H1 (cell line): ENCODE measurements at regions not wholly inside any gene's neighbourhood (a gene's known extent, or its start where the extent isn't known, plus 50 kb on each side); places are given as distances from the start of the nearest gene placed in this dataset.

Source experiments
- CTCF ChIA-PET: fragments of 300-600 bp; sonication (Branson Sonifier 250); formaldehyde crosslinking; loops from one replicate; lab custom pipeline; 2021; ENCODE audit not compliant: partially characterized antibody; lab: Charles Lee
- POLR2A ChIA-PET: fragments of 300-600 bp; sonication (Branson Sonifier 250); formaldehyde crosslinking; loops from one replicate; lab custom pipeline; 2021; ENCODE audit warnings: inconsistent platforms; ENCODE audit not compliant: partially characterized antibody; lab: Charles Lee
- DNase-seq, 2 experiments: peaks; one replicate each; pipeline versions ENCODE4 v3.0.0 to v3.0.0-alpha.2; 2010 to 2022; ENCODE audit warnings: low spot score in 2 of 2, low read depth in 1 of 2, mixed read lengths in 1 of 2
- FAIRE-seq: peaks from 2 replicates; lab custom pipeline; 2011; peaks lifted over from hg19 to GRCh38; lab: Jason Lieb, UNC
- H2AFZ ChIP-seq: 2 replicates; pipeline ENCODE4 v1.8.1; 2012; ENCODE audit warnings: low read length, inconsistent platforms
- H2AK5ac ChIP-seq: 2 replicates; pipeline ENCODE4 v1.6.1; 2013; ENCODE audit warnings: low read depth, low read length
- H2BK120ac ChIP-seq: replicated peaks from 2 replicates; pipeline ENCODE3; 2013; ENCODE audit warnings: low read depth, low read length, inconsistent platforms
- H2BK12ac ChIP-seq: 2 replicates; pipeline ENCODE4 v1.6.1; 2013; ENCODE audit warnings: low read depth, low read length
- H2BK15ac ChIP-seq: 2 replicates; pipeline ENCODE4 v1.6.1; 2013; ENCODE audit warnings: low read length
- H2BK20ac ChIP-seq: 2 replicates; pipeline ENCODE4 v1.6.1; 2013; ENCODE audit warnings: low read length
- H2BK5ac ChIP-seq: 2 replicates; pipeline ENCODE4 v1.6.1; 2013; ENCODE audit warnings: low read depth, low read length
- H3K14ac ChIP-seq: 2 replicates; pipeline ENCODE4 v1.6.1; 2013; ENCODE audit warnings: inconsistent platforms; ENCODE audit not compliant: insufficient read length
- H3K18ac ChIP-seq: 2 replicates; pipeline ENCODE4 v1.6.1; 2013; ENCODE audit warnings: low read length; ENCODE audit errors: extremely low read depth
- H3K23ac ChIP-seq: 2 replicates; pipeline ENCODE4 v1.6.1; 2013; ENCODE audit warnings: inconsistent platforms; ENCODE audit not compliant: insufficient read length
- H3K23me2 ChIP-seq: 2 replicates; pipeline ENCODE4 v1.6.1; 2013; ENCODE audit warnings: low read depth, low read length
- H3K27ac ChIP-seq: 2 replicates; pipeline ENCODE4 v1.6.1; 2011; ENCODE audit warnings: low read depth, low read length, inconsistent platforms
- H3K27me3 ChIP-seq, 4 experiments: replicated peaks in 1 of 4; 1 replicate in 1 of 4; 2 replicates in 3 of 4; pipeline versions ENCODE4 v1.6.1 to v1.8.1; 2011 to 2013; ENCODE audit warnings: low read length in 3 of 4, mild to moderate bottlenecking in 3 of 4, inconsistent platforms in 2 of 4, mixed read lengths in 2 of 4, moderate library complexity in 1 of 4; ENCODE audit not compliant: control insufficient read depth in 3 of 4, insufficient read depth in 3 of 4; ENCODE audit errors: extremely low read depth in 1 of 4
- H3K36me3 ChIP-seq, 4 experiments: 2 replicates each; pipeline versions ENCODE4 v1.6.1 to v1.8.1; 2011 to 2013; ENCODE audit warnings: mild to moderate bottlenecking in 4 of 4, low read length in 3 of 4, moderate library complexity in 2 of 4, control low read depth in 1 of 4, inconsistent platforms in 1 of 4; ENCODE audit not compliant: insufficient read depth in 4 of 4, control insufficient read depth in 2 of 4
- H3K4ac ChIP-seq: replicated peaks from 2 replicates; pipeline ENCODE3; 2013; ENCODE audit warnings: low read length, low read depth, mixed read lengths, inconsistent platforms; ENCODE audit not compliant: insufficient read length
- H3K4me1 ChIP-seq, 4 experiments: replicated peaks in 1 of 4; 1 replicate in 1 of 4; 2 replicates in 3 of 4; pipeline versions ENCODE4 v1.6.1 to v1.8.1; 2011 to 2013; ENCODE audit warnings: low read length in 3 of 4, inconsistent platforms in 2 of 4, mixed read lengths in 1 of 4; ENCODE audit not compliant: insufficient read depth in 4 of 4, control insufficient read depth in 3 of 4
- H3K4me2 ChIP-seq, 2 experiments: 2 replicates each; pipeline versions ENCODE4 v1.6.1 to v1.8.1; 2011 to 2013; ENCODE audit warnings: low read depth in 2 of 2, low read length in 2 of 2, control low read depth in 1 of 2, inconsistent platforms in 1 of 2, mild to moderate bottlenecking in 1 of 2; ENCODE audit not compliant: insufficient read depth in 1 of 2
- H3K4me3 ChIP-seq, 4 experiments: fragments of 200-600, 300-600 bp in 1 of 4; sonication (generic), shearing (Covaris generic), sonication (Bioruptor Twin) in 1 of 4; 2 replicates each; pipeline versions ENCODE4 v1.5.1 to v1.8.1; 2011 to 2016; ENCODE audit warnings: low read length in 4 of 4, low read depth in 3 of 4, control low read depth in 2 of 4, inconsistent platforms in 2 of 4, mild to moderate bottlenecking in 2 of 4, mixed read lengths in 1 of 4, moderate library complexity in 1 of 4; ENCODE audit not compliant: insufficient read depth in 2 of 4; ENCODE audit errors: extremely low read depth in 1 of 4
- H3K56ac ChIP-seq: replicated peaks from 2 replicates; pipeline ENCODE3; 2013; ENCODE audit warnings: low read depth, mild to moderate bottlenecking, mixed read lengths, low read length, inconsistent platforms; ENCODE audit not compliant: insufficient read length
- H3K79me1 ChIP-seq: 2 replicates; pipeline ENCODE4 v1.6.1; 2013; ENCODE audit warnings: low read depth, low read length, control low read depth
- H3K79me2 ChIP-seq, 2 experiments: 2 replicates each; pipeline versions ENCODE4 v1.6.1 to v1.8.1; 2012 to 2013; ENCODE audit warnings: low read length in 2 of 2, mild to moderate bottlenecking in 2 of 2, inconsistent platforms in 1 of 2; ENCODE audit not compliant: insufficient read depth in 2 of 2, control insufficient read depth in 1 of 2
- H3K9ac ChIP-seq, 4 experiments: replicated peaks in 1 of 4; 1 replicate in 1 of 4; 2 replicates in 3 of 4; pipeline versions ENCODE4 v1.6.1 to v1.8.1; 2011 to 2013; ENCODE audit warnings: low read depth in 3 of 4, low read length in 3 of 4, control low read depth in 2 of 4, mild to moderate bottlenecking in 2 of 4, moderate library complexity in 2 of 4, inconsistent platforms in 1 of 4; ENCODE audit errors: extremely low read depth in 1 of 4
- H3K9me3 ChIP-seq, 2 experiments: 2 replicates each; pipeline versions ENCODE4 v1.6.1 to v1.8.1; 2012 to 2013; ENCODE audit warnings: mild to moderate bottlenecking in 2 of 2, moderate library complexity in 2 of 2, control low read depth in 1 of 2, inconsistent platforms in 1 of 2, low read depth in 1 of 2, low read length in 1 of 2, mixed read lengths in 1 of 2; ENCODE audit not compliant: insufficient read depth in 2 of 2
- H4K20me1 ChIP-seq, 2 experiments: replicated peaks in 1 of 2; 2 replicates each; pipeline versions ENCODE3 to v1.8.1; 2011 to 2013; ENCODE audit warnings: inconsistent platforms in 2 of 2, low read length in 2 of 2, mild to moderate bottlenecking in 1 of 2; ENCODE audit not compliant: insufficient read depth in 2 of 2, control insufficient read depth in 1 of 2
- H4K5ac ChIP-seq: 2 replicates; pipeline ENCODE4 v1.6.1; 2013; ENCODE audit warnings: low read length, low read depth, mixed read lengths, inconsistent platforms; ENCODE audit not compliant: insufficient read length
- H4K8ac ChIP-seq: 2 replicates; pipeline ENCODE4 v1.8.0; 2013; ENCODE audit warnings: mild to moderate bottlenecking, moderate library complexity, low read length, inconsistent platforms; ENCODE audit not compliant: insufficient read depth; ENCODE audit errors: extremely low read depth
- H4K91ac ChIP-seq: replicated peaks from 2 replicates; pipeline ENCODE3; 2013; ENCODE audit warnings: low read length, mixed read lengths, inconsistent platforms; ENCODE audit not compliant: insufficient read length
- BRCA1 ChIP-seq: IDR thresholded peaks from 2 replicates; pipeline ENCODE4 v1.6.1; 2012; ENCODE audit warnings: low read depth, low read length, improper control_type of control experiment
- CHD2 ChIP-seq: IDR thresholded peaks from 2 replicates; pipeline ENCODE4 v1.6.1; 2012; ENCODE audit warnings: low read length, improper control_type of control experiment
- CREB1 ChIP-seq: IDR thresholded peaks from 2 replicates; pipeline ENCODE4 v1.6.1; 2012; ENCODE audit warnings: inconsistent platforms
- CTBP2 ChIP-seq: IDR thresholded peaks from 2 replicates; pipeline ENCODE4 v1.7.0; 2011; ENCODE audit warnings: borderline replicate concordance, mild to moderate bottlenecking, moderate library complexity, mixed read lengths, low read length; ENCODE audit not compliant: insufficient read depth, insufficient read length
- EP300 ChIP-seq, 2 experiments: IDR thresholded peaks; 1 replicate in 1 of 2; 2 replicates in 1 of 2; pipeline ENCODE4 v1.6.1; 2011 to 2012; ENCODE audit warnings: low read depth in 2 of 2, low read length in 2 of 2, mild to moderate bottlenecking in 2 of 2, borderline replicate concordance in 1 of 2, inconsistent platforms in 1 of 2, moderate library complexity in 1 of 2
- EZH2 ChIP-seq: fragments of 200-600 bp; sonication (generic); IDR thresholded peaks from 2 replicates; pipeline ENCODE4 v1.7.1; 2012; ENCODE audit warnings: low read depth, mild to moderate bottlenecking, moderate library complexity, low read length, inconsistent platforms; ENCODE audit not compliant: severe bottlenecking
- GTF2F1 ChIP-seq: IDR thresholded peaks from 2 replicates; pipeline ENCODE4 v1.6.1; 2012; ENCODE audit warnings: low read depth, low read length, improper control_type of control experiment, borderline replicate concordance
- JUN ChIP-seq: IDR thresholded peaks from 2 replicates; pipeline ENCODE4 v1.6.1; 2011; ENCODE audit warnings: low read depth, mild to moderate bottlenecking, improper control_type of control experiment, low read length
- RNF2 ChIP-seq: fragments of 200-900, 300-1000 bp; sonication (generic); IDR thresholded peaks from 2 replicates; pipeline ENCODE4 v1.7.1; 2016; ENCODE audit warnings: borderline replicate concordance, low read depth, mild to moderate bottlenecking, antibody characterized with exemption, low read length; ENCODE audit not compliant: poor library complexity, severe bottlenecking; ENCODE audit errors: missing control alignments
- RXRA ChIP-seq: IDR thresholded peaks from 2 replicates; pipeline ENCODE4 v1.6.1; 2011; ENCODE audit warnings: low read depth, mild to moderate bottlenecking, low read length, moderate library complexity; ENCODE audit not compliant: insufficient read depth
- SIX5 ChIP-seq: IDR thresholded peaks from 2 replicates; pipeline ENCODE4 v1.6.1; 2011; ENCODE audit warnings: mild to moderate bottlenecking, low read depth, low read length
- SP4 ChIP-seq: IDR thresholded peaks from 2 replicates; pipeline ENCODE4 v1.6.1; 2012; ENCODE audit warnings: low read length, inconsistent platforms
- YY1 ChIP-seq: IDR thresholded peaks from 2 replicates; pipeline ENCODE4 v1.6.1; 2011; ENCODE audit warnings: low read depth, mild to moderate bottlenecking, low read length
- TF ChIP-seq, protein P1 (sequence below): IDR thresholded peaks from 2 replicates; pipeline ENCODE4 v1.6.1; 2012; ENCODE audit warnings: inconsistent platforms

DNA sequence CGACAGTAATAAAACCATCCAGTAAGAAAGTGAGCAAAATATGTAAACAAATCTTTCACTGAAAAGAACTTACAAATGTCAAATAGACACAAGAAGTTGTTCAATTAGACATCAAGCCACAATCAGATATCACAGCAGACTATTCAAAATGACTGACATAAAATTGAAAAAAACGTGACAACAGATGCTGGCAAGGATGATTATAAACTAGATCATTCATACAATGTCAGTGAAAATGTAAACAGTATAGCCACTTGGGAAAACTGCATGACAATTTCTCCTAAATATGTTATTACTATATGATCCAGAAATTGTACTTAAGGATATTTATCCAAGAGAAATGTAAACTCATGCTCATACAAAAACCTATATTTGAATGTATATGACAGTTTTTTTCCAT, 609.4 kb upstream of the CNTNAP5 start (continued):
- no peak for TF ChIP-seq JUN
- TF ChIP-seq, all 59 proteins: peak for 0

DNA sequence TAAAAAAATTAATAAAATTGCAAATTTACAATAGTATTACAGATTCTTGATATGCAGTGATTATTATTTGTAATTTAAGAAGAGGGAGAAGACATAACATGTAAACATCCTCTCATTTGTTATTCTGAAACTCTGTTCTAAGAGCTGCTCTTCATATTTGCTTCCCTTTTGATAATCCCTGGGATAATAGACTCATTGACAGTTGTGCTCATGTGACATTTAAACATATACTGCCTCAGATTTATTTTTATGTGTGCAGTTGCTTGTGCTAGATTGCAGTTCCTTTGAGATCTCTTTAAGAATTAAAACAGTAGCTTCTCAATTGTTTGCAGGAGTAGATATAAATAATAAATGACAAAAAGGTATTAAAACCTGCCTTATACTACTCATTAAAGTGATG, 605.1 kb upstream of the CNTNAP5 start:
- H3K23me2 ChIP-seq: no peaks in the 10 kb centered on the region
- no peaks in the 10 kb centered on the region for H3K4me1 ChIP-seq
- H2AK5ac ChIP-seq: no peak overlapping the region
- no peak overlapping the region for H3K14ac ChIP-seq
- no peak overlapping the region for H3K23ac ChIP-seq
- H3K4me3 ChIP-seq: no peak overlapping the region
- H4K91ac ChIP-seq: no peak overlapping the region
- H3K4ac ChIP-seq: no peak overlapping the region
- ChIA-PET POLR2A (no interaction called here), CTCF (no interaction called here)
- no peaks in the 10 kb centered on the region for H3K79me2 ChIP-seq
- DNase-seq: no peak
- H2BK5ac ChIP-seq: no peak overlapping the region
- no peak overlapping the region for H3K27ac ChIP-seq
- TF ChIP-seq GTF2F1: no peak
- no peak for TF ChIP-seq CTBP2
- no peak for TF ChIP-seq JUN
- TF ChIP-seq CHD2: no peak
- TF ChIP-seq EZH2: no peak
- TF ChIP-seq CREB1: no peak
- TF ChIP-seq, protein P1, sequence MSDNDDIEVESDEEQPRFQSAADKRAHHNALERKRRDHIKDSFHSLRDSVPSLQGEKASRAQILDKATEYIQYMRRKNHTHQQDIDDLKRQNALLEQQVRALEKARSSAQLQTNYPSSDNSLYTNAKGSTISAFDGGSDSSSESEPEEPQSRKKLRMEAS: no peak
- no peak for TF ChIP-seq SP4
- TF ChIP-seq SIX5: no peak
- TF ChIP-seq YY1: no peak
- TF ChIP-seq RNF2: no peak
- no peak for TF ChIP-seq BRCA1
- TF ChIP-seq EP300 (IDR thresholded peaks at IDR 0.05; ENCODE audit: borderline replicate concordance in 1 of 2, low read depth in 2 of 2, low read length in 2 of 2): no peak
- TF ChIP-seq RXRA: no peak
- H3K4me2 ChIP-seq: no peak overlapping the region
- H4K5ac ChIP-seq: no peak overlapping the region
- no peaks in the 10 kb centered on the region for H4K20me1 ChIP-seq
- H4K8ac ChIP-seq: no peak overlapping the region
- H2BK15ac ChIP-seq: no peak overlapping the region
- H2AFZ ChIP-seq: no peak overlapping the region
- H3K9me3 ChIP-seq: no peaks in the 10 kb centered on the region
- no peak overlapping the region for H2BK120ac ChIP-seq
- H3K9ac ChIP-seq: no peak overlapping the region
- H2BK12ac ChIP-seq: no peak overlapping the region
- no peaks in the 10 kb centered on the region for H3K27me3 ChIP-seq
- no peaks in the 10 kb centered on the region for H3K79me1 ChIP-seq
- H3K36me3 ChIP-seq: no peaks in the 10 kb centered on the region
- no peak overlapping the region for H3K18ac ChIP-seq
- FAIRE-seq: no peak
- no peak overlapping the region for H2BK20ac ChIP-seq
- H3K56ac ChIP-seq: no peak overlapping the region
